ENCODE measurements at regions not wholly inside any gene's neighbourhood (a gene's known extent, or its start where the extent isn't known, plus 50 kb on each side); places are given as distances from the start of the nearest gene placed in this dataset.
"Not testable (repeated sequence)": the region's sequence is repeated elsewhere in the genome, so short reads cannot be mapped to it uniquely, and the experiment has no call there.

DNA sequence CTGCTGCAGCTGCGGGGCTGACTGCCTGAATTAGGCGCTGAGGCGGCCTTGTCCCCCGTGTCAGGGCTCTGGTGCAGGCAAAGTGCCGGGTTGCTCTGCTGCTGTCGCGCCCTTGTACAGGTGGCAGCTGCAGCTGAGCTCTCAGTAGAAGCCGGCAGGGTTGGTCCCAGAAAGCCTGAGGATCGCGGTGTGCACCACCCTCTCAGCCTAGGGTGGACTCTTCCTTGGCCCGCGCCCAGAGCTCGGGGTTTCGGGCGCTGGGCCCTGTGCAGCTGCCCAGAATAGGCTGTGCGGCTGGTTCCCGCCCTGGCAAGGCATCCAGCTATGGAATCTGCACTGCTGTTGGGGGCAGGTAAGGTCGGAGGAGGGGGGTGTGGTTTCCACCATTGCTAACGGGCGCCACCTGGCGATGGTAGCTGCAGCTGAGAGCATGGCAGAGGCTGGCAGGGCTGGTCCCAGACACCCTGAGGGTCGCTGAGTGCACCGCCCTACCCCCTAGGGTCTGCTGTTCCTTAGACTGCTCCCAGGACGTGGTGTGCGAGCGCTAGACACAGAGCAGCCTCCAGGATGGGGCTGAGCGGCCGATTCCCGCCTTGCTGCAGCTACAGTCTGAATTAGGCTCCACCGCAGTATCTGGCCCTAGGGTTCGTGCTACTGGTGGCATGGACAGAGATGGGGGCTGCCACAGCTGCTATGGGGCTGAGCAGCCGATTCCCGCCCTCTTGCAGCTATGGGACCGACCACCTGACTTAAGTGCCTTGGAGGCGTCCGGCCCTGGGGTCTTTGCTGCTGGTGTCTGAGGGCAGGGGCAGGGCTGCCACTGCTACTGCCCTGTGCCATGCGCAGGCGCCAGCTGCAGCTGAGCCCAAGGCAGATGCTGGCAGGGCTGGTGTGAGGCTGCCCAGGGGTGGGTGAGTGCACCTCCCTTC, 145.0 kb downstream of the CCDC74A start:
- H3K36me3 Mint-ChIP-seq, H3K27me3 Mint-ChIP-seq, H3K9me3 Mint-ChIP-seq, H3K4me1 Mint-ChIP-seq, H3K27ac Mint-ChIP-seq: not testable (repeated sequence)
- ATAC-seq (ENCODE audit: low read depth) (peak; percentile 90), DNase-seq (ENCODE audit: low spot score in 2 of 2) (peak; percentile 68 to 69)
- H3K4me3 Mint-ChIP-seq: peak overlapping the region; percentile 71

DNA sequence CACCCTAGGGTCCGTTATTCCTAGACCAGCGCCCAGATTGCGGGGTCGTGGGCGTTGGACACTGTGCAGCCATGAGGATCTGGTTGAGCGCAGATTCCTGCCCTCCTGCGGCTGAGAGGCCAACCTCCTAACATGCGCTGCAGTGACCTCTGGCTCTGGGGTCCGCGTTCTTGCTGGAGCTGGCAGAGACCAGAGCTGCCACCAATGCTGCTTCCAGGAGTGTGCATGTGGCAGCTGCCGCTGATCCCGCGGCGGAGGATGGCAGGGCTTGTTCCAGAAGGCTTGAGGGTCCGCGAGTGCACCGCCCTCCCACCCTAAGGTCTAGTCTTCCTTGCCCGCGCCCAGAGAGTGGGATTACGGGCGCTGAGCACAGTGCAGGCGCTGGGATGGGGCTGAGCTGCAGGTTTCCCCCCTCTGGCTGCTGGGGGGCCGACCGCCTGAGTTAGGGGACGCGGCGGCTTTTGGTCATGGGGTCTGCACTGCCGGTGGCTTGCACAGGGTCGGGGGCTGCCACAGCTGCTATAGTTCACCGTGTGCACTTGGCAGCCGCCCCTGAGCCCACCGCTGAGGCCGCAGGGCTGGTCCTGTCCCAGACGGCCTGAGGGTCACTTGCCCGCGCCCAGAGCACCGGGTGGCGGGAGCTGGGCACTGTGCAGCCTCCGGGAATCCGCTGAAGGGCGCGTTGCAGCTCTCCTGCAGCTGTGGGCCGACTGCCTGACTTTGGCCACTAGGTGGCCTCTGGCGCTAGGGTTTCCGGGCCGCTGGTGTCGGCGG, 145.9 kb downstream of the CCDC74A start:
- peak; percentile 63 to 66 for DNase-seq (ENCODE audit: low spot score in 2 of 2)
- Mint-ChIP-seq H3K4me1 (no peaks in the 10 kb centered on the region), H3K27me3 (peaks cover 6% of the 10 kb centered on the region), H3K4me3 (peak overlapping the region; percentile 71), H3K9me3 (no peaks in the 10 kb centered on the region), H3K27ac (no peak overlapping the region), H3K36me3 (no peaks in the 10 kb centered on the region)
- peak; percentile 70 for ATAC-seq (ENCODE audit: low read depth)

DNA sequence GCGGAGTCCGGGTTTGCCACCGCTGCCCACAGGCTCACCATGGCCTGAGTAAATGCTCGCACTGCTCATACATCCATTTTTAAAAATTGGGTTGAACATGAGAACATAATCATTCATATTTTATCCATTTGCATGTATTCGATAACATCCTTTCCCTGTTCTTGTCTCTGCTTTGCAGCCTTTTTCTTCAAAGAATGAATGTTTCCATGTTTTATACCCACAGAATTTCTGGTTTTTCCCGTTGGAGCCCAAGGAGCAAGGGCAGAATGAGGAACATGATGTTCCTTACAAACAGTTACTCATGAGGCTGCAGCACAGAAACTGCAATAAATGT, 146.5 kb downstream of the CCDC74A start:
- Mint-ChIP-seq H3K27ac (no peak overlapping the region), H3K4me1 (peaks cover under 1% of the 10 kb centered on the region), H3K36me3 (no peaks in the 10 kb centered on the region), H3K4me3 (peak overlapping the region; percentile 41), H3K27me3 (peaks cover 6% of the 10 kb centered on the region), H3K9me3 (no peaks in the 10 kb centered on the region)
- DNase-seq (ENCODE audit: low spot score in 2 of 2): no peak
- no peak for ATAC-seq (ENCODE audit: low read depth)

DNA sequence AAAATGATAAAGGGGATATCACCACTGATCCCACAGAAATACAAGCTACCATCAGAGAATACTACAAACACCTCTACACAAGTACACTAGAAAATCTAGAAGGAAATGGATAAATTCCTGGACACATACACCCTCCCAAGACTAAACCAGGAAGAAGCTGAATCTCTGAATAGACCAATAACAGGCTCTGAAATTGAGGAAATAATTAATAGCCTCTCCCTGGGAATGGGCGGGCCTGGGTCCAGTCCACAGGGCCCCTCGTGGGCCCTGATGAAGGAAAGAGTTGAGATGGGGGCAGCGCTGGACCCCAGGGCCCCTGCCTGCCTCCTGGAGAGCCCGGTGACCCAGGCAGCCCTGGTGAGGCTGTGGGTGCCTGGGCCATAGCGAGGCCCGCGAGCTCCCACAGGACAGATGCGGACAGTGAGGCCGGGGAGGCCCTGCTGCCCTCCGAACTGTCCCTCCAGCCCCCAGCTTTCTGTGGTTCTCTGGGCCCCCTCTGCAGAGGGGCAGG, 154.0 kb downstream of the CCDC74A start:
- Mint-ChIP-seq H3K27ac (peak overlapping the region; percentile 62), H3K4me3 (peak overlapping the region; percentile 92), H3K4me1 (peaks cover 18% of the 10 kb centered on the region)
- not testable (repeated sequence) for H3K9me3 Mint-ChIP-seq; ATAC-seq (ENCODE audit: low read depth); H3K36me3 Mint-ChIP-seq; DNase-seq (ENCODE audit: low spot score in 2 of 2); H3K27me3 Mint-ChIP-seq

DNA sequence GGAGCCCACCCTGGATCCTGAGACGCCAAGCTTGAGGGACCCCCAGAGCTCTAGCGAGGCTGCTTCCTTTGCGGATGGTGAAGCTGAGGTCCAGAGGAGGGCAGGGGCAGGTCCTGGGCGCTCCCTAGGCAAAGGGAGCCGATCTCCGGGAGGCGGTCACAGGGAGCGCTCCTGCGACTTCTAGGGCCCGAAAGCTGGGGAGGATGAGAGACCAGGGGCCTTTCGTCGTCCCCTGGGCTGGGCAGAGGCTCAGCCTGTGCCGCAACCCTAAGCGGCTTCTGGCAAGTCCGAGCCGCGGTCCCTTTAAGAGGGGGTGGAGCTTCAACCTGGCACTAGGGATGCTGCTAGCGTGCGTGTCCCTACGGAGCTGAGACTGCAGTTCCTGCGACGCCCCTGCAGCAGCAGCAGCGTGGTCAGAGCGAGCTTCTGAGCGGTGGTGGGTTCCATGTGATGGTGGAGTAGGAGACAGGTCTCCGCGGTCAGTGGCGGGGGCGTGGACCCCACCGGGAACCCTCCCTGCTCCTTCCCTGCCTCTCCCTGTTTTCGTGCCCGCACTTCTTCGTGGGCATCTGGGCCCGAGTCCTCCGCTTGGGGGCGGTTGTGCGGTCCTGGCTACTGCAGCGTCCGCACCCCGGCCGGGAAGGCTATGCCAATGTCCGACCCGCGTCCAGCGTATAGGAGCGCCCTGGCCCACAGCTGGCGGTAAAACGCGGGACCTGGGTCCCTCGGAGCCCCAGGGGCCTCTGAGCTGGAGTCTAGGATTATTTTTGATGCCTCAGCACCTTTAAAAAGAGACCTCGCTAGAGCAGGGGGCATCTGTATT, 154.6 kb downstream of the CCDC74A start:
- peak; percentile 42 to 43 for DNase-seq (ENCODE audit: low spot score in 2 of 2)
- peaks cover 18% of the 10 kb centered on the region for H3K4me1 Mint-ChIP-seq
- peak overlapping the region; percentile 92 for H3K4me3 Mint-ChIP-seq
- H3K27ac Mint-ChIP-seq: peak overlapping the region; percentile 62
- no peaks in the 10 kb centered on the region for H3K9me3 Mint-ChIP-seq
- H3K27me3 Mint-ChIP-seq: no peaks in the 10 kb centered on the region
- peaks cover 6% of the 10 kb centered on the region for H3K36me3 Mint-ChIP-seq
- ATAC-seq (ENCODE audit: low read depth): peak; percentile 95

DNA sequence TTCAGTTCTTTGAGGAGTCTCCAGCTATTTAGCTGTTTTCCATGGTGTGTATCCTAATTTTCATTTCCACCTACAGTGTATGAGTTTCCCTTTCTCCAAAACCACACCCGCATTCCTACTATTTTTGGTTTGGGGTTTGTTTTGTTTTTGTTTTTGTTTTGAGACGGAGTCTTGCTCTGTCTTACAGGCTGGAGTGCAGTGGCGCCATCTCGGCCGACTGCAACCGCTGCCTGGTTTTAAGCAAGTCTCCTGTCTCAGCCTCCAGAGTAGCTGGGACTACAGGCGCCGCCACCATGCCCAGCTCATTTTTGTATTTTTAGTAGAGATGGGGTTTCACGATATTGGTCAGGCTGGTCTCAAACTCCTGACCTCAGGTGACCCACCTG, 155.2 kb downstream of the CCDC74A start:
- H3K27ac Mint-ChIP-seq: peak overlapping the region; percentile 62
- not testable (repeated sequence) for DNase-seq (ENCODE audit: low spot score in 2 of 2); H3K27me3 Mint-ChIP-seq; H3K9me3 Mint-ChIP-seq
- peak overlapping the region; percentile 92 for H3K4me3 Mint-ChIP-seq
- H3K4me1 Mint-ChIP-seq: peaks cover 18% of the 10 kb centered on the region
- peaks cover 12% of the 10 kb centered on the region for H3K36me3 Mint-ChIP-seq
- ATAC-seq (ENCODE audit: low read depth): peak; percentile 50

DNA sequence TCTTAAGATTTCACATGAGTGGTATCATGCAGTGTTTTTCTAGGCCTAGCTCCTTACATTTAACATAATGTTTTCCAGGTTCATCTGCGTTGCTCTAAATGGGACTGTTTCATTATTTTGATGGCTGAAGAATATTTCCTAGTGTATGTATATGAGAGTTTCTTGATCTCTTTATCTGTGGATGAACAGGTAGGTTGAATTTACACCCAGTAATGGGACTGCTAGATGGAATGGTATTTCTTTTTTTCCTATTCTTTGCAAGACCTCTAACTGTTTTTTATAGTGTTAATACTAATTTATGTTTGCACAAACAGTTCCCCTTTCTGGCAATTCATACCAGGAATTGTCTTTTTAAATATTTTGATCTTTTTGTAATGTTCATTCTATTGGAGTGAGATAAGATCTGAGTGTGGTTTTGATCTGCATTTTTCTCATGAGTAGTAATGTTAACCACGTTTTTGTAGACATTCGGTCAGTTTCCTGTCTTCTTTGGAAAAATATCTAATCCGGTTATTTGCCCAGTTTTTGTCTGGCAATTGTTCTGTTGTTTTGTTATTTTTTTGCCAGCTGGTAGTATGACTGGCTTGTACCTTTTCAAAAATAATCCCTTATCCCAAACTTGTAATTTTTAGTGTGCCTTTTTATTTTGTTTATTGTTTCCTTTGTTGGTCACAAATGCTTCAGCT, 157.1 kb downstream of the CCDC74A start:
- Mint-ChIP-seq H3K4me1 (peaks cover 15% of the 10 kb centered on the region), H3K36me3 (peaks cover 24% of the 10 kb centered on the region)
- not testable (repeated sequence) for ATAC-seq (ENCODE audit: low read depth); H3K27me3 Mint-ChIP-seq; H3K9me3 Mint-ChIP-seq; H3K4me3 Mint-ChIP-seq; DNase-seq (ENCODE audit: low spot score in 2 of 2); H3K27ac Mint-ChIP-seq

DNA sequence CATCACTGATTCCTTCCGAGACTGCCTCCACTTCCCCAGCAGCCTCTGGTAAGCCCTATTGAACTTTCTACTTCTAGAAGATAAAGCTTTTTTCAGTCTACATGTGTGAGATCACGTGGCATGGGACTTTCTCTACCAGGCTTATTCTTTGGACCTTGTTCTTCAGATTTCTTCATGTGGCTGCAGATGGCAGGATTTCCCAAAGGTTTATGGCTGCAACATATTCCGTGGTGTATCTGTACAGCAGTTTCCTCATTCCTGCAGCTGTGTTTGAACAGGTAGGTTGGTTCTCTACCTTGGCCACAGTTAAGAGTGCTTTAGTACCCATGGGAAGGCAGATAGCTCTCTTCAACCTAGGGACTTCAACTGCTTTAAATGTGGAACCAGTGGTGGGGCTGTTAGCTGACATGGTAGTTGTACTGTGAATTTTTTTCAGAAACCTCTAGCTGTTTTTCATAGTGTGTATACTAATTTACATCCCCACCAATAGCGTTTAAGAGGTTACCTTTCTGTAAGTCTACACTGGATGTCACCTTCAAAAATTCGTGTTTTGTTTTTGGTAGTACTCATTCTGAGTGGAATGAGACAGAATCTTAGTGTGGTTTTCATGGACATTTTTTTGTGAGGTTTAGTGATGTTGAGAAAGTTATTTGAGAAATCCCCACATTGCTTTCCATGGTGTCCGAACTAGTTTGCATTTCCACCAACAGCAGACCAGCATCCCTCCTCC, 158.6 kb downstream of the CCDC74A start:
- ATAC-seq (ENCODE audit: low read depth); H3K27ac Mint-ChIP-seq; H3K4me3 Mint-ChIP-seq; H3K9me3 Mint-ChIP-seq; H3K27me3 Mint-ChIP-seq; DNase-seq (ENCODE audit: low spot score in 2 of 2): not testable (repeated sequence)
- H3K36me3 Mint-ChIP-seq: peaks cover 40% of the 10 kb centered on the region
- H3K4me1 Mint-ChIP-seq: peaks cover 13% of the 10 kb centered on the region

DNA sequence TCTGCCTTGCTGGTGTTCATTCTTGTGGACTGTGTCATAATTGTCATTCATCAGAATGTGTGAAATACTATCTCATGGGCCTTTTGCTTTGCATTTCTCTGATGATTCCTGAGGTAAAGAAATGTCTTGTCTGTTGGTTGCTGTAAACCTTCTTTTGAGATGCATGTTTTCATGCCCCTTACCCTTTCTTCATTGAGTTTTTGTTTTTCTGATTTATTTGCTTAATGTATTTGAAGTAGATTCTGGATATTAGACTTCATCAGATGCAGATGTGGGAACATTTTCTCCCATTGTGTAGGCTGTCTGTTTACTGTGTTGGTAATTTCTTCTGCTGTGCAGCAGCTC, 159.2 kb downstream of the CCDC74A start:
- ATAC-seq (ENCODE audit: low read depth); H3K9me3 Mint-ChIP-seq; H3K27ac Mint-ChIP-seq; DNase-seq (ENCODE audit: low spot score in 2 of 2); H3K4me3 Mint-ChIP-seq; H3K27me3 Mint-ChIP-seq: not testable (repeated sequence)
- peaks cover 15% of the 10 kb centered on the region for H3K4me1 Mint-ChIP-seq
- peaks cover 45% of the 10 kb centered on the region for H3K36me3 Mint-ChIP-seq

DNA sequence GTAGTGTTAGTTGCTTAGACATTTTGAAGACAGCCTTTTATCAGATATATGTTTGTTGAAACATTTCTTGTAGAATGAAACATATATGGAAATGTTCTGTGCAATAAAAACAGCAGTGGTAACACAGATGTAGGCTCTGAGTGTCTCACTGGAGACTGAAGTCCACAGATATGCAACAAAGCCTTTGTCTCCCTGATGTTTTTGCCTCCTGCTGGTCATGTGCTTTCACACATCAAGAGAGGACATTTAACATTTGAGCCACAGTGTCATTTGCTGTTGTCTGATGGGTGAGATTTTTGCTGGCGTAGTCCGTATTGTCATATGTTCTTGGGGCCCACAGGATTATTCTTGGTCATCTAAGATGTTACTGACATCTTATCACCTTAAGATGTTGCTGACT, 161.4 kb downstream of the CCDC74A start:
- Mint-ChIP-seq H3K36me3 (peaks cover 50% of the 10 kb centered on the region), H3K4me1 (peaks cover 13% of the 10 kb centered on the region)
- H3K27ac Mint-ChIP-seq; H3K4me3 Mint-ChIP-seq; DNase-seq (ENCODE audit: low spot score in 2 of 2); H3K9me3 Mint-ChIP-seq; H3K27me3 Mint-ChIP-seq; ATAC-seq (ENCODE audit: low read depth): not testable (repeated sequence)

DNA sequence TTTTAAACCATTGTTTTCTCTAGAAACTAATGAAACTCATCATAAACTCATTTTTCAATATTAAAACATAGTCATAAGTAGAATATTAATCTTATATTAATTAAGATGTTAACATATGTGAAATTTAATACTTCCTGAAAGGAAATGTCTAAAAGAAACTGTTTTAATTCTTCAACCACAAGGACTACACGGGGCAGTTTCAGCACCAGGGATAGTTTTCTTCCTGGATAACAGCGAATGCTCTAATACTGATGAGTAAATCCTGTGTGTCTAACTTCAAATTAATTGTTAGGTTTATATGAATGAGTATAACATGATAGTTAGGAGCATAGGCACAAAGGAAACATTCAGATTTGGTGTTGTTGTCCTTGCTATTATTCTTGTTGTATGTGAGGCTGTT, 183.6 kb downstream of the CCDC74A start:
- not testable (repeated sequence) for H3K27ac Mint-ChIP-seq; H3K9me3 Mint-ChIP-seq; H3K4me1 Mint-ChIP-seq; H3K36me3 Mint-ChIP-seq; H3K27me3 Mint-ChIP-seq; H3K4me3 Mint-ChIP-seq; ATAC-seq (ENCODE audit: low read depth); DNase-seq (ENCODE audit: low spot score in 2 of 2)

DNA sequence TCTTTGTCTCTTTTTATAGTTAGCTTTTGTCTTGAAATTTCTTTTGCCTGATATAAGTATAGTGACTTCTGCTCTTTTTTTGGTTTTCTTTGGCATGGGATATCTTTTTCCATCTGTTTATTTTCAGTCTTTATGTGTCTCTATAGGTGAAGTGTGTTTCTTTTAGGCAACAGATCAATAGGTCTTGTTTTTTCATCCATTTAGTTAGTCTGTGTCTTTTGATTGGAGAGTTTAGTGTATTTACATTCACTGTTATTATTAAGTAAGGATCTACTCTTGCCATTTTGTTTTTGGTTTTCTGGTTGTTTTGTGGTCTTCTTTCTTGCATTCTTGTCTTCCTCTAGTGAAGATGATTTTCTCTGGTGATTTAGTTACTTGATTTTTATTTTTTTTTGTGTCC, 190.2 kb downstream of the CCDC74A start:
- H3K9me3 Mint-ChIP-seq; H3K27me3 Mint-ChIP-seq; H3K4me1 Mint-ChIP-seq; H3K27ac Mint-ChIP-seq; H3K4me3 Mint-ChIP-seq; ATAC-seq (ENCODE audit: low read depth); DNase-seq (ENCODE audit: low spot score in 2 of 2): not testable (repeated sequence)
- peaks cover 24% of the 10 kb centered on the region for H3K36me3 Mint-ChIP-seq

DNA sequence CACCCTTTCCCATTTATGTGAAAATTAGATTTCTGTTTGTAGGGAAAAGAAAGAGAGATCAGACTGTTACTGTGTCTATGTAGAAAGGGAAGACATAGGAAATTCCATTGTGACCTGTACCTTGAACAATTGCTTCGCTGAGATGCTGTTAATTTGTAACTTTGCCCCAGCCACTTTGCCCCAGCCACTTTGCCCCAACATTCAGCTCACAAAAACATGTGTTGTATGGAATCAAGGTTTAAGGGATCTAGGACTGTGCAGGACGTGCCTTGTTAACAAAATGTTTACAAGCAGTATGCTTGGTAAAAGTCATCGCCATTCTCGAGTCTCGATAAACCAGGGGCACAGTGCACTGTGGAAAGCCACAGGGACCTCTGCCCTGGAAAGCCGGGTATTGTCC, 193.5 kb downstream of the CCDC74A start:
- not testable (repeated sequence) for H3K27me3 Mint-ChIP-seq; H3K4me1 Mint-ChIP-seq; DNase-seq (ENCODE audit: low spot score in 2 of 2); H3K4me3 Mint-ChIP-seq; H3K27ac Mint-ChIP-seq; H3K9me3 Mint-ChIP-seq; ATAC-seq (ENCODE audit: low read depth)
- H3K36me3 Mint-ChIP-seq: peaks cover 27% of the 10 kb centered on the region
